ENCODE measurements at regions not wholly inside any gene's neighbourhood (a gene's known extent, or its start where the extent isn't known, plus 50 kb on each side); places are given as distances from the start of the nearest gene placed in this dataset.

- Histone ChIP-seq H3K27me3 (ENCODE audit: insufficient read depth, low read length) (peaks cover 27% of the 10 kb centered on the region), H3K79me2 (ENCODE audit: insufficient read depth, low read length) (no peaks in the 10 kb centered on the region), H3K27ac (ENCODE audit: low read depth, low read length) (no peak overlapping the region), H3K4me3 (replicated peaks in 1 of 2; ENCODE audit: low read depth in 1 of 2, low read length in 2 of 2) (no peak overlapping the region), H3K9me2 (ENCODE audit: insufficient read depth) (no peaks in the 10 kb centered on the region), H3K4me2 (ENCODE audit: low read length) (no peak overlapping the region), H3K36me3 (ENCODE audit: control insufficient read depth in 1 of 2, insufficient read depth in 2 of 2, low read length in 2 of 2) (no peaks in the 10 kb centered on the region), H3K9me3 (ENCODE audit: control insufficient read depth in 1 of 2, insufficient read depth in 1 of 2, low read depth in 1 of 2, low read length in 2 of 2) (no peaks in the 10 kb centered on the region), H2AFZ (ENCODE audit: low read depth, low read length, poor library complexity, severe bottlenecking) (no peak overlapping the region), H3K9ac (ENCODE audit: low read length) (no peak overlapping the region), H4K20me1 (ENCODE audit: insufficient read depth) (no peaks in the 10 kb centered on the region), H3K4me1 (ENCODE audit: control insufficient read depth in 1 of 2, insufficient read depth in 2 of 2, low read length in 2 of 2) (no peaks in the 10 kb centered on the region)
- ATAC-seq (no peak), DNase-seq (ENCODE audit: low read depth, low spot score) (no peak)
- CTCF ChIA-PET: no interaction called here
- POLR2A ChIA-PET: no interaction called here
- TF ChIP-seq FOSL1 (IDR thresholded peaks at IDR 0.05; ENCODE audit: low read depth): no peak
- TF ChIP-seq, protein P1, sequence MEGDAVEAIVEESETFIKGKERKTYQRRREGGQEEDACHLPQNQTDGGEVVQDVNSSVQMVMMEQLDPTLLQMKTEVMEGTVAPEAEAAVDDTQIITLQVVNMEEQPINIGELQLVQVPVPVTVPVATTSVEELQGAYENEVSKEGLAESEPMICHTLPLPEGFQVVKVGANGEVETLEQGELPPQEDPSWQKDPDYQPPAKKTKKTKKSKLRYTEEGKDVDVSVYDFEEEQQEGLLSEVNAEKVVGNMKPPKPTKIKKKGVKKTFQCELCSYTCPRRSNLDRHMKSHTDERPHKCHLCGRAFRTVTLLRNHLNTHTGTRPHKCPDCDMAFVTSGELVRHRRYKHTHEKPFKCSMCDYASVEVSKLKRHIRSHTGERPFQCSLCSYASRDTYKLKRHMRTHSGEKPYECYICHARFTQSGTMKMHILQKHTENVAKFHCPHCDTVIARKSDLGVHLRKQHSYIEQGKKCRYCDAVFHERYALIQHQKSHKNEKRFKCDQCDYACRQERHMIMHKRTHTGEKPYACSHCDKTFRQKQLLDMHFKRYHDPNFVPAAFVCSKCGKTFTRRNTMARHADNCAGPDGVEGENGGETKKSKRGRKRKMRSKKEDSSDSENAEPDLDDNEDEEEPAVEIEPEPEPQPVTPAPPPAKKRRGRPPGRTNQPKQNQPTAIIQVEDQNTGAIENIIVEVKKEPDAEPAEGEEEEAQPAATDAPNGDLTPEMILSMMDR (IDR thresholded peaks at IDR 0.05 in 2 of 3, conservative IDR thresholded peaks at IDR 0.05 in 1 of 3; ENCODE audit: borderline replicate concordance in 1 of 3, insufficient read depth in 1 of 3, low read depth in 2 of 3, low read length in 2 of 3): no peak
- no peak for TF ChIP-seq EGR1 (IDR thresholded peaks at IDR 0.05; ENCODE audit: low read depth)
- TF ChIP-seq, protein P2, sequence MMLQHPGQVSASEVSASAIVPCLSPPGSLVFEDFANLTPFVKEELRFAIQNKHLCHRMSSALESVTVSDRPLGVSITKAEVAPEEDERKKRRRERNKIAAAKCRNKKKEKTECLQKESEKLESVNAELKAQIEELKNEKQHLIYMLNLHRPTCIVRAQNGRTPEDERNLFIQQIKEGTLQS (IDR thresholded peaks at IDR 0.05): no peak
- TF ChIP-seq EZH2 (IDR thresholded peaks at IDR 0.05): no peak
- no peak for TF ChIP-seq POLR2AphosphoS5 (IDR thresholded peaks at IDR 0.05; ENCODE audit: low read depth, low read length)
- no peak for TF ChIP-seq ZNF274 (IDR thresholded peaks at IDR 0.05; ENCODE audit: low read depth, low read length)
- TF ChIP-seq, protein P3, sequence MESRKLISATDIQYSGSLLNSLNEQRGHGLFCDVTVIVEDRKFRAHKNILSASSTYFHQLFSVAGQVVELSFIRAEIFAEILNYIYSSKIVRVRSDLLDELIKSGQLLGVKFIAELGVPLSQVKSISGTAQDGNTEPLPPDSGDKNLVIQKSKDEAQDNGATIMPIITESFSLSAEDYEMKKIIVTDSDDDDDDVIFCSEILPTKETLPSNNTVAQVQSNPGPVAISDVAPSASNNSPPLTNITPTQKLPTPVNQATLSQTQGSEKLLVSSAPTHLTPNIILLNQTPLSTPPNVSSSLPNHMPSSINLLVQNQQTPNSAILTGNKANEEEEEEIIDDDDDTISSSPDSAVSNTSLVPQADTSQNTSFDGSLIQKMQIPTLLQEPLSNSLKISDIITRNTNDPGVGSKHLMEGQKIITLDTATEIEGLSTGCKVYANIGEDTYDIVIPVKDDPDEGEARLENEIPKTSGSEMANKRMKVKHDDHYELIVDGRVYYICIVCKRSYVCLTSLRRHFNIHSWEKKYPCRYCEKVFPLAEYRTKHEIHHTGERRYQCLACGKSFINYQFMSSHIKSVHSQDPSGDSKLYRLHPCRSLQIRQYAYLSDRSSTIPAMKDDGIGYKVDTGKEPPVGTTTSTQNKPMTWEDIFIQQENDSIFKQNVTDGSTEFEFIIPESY (IDR thresholded peaks at IDR 0.05; ENCODE audit: extremely low read depth, insufficient replicate concordance, low read length): no peak
- no peak for TF ChIP-seq REST (IDR thresholded peaks at IDR 0.05; ENCODE audit: low read depth)
- RAD21 ChIA-PET (ENCODE audit: low non-redundant PET in 1 of 2, low total read pairs in 2 of 2, uncharacterized antibody in 2 of 2, unreplicated experiment in 2 of 2): no interaction called here
- intact Hi-C loops (cut with micrococcal nuclease): no loop called here
- no TSS peak for BruUV-seq (replicated peaks)
These were observed 551.1 kb downstream of the MATN1 start for GRCh38 chr1:30172299-30172694.

Measured in HCT116 (cell line).